ENCODE measurements at regions not wholly inside any gene's neighbourhood (a gene's known extent, or its start where the extent isn't known, plus 50 kb on each side); places are given as distances from the start of the nearest gene placed in this dataset.

DNA sequence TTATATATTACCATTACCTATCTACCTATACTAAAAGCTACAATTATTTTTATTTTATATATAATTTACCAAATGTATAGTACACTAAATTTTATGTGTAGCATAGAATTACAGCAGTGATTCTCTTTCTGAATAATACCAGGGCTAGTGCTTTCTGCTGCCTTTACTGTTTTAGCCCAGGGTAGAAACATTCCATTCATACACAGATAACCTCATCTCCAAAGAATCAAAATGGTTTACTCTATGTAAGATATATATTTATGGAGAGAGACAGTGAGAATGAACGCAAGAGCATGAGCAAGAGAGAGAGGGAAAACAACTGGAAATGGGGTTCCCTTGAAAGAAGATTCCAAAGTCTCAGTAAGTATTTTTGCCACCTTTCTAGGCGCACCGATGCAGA lies 56.3 kb upstream of the ATXN1 start:
- BruUV-seq (replicated peaks), result no TSS peak
- Histone ChIP-seq H2AFZ (ENCODE audit: low read depth, low read length) (no peak overlapping the region), H3K4me3 (no peak overlapping the region), H3K9me3 (replicated peaks; ENCODE audit: control insufficient read depth, insufficient read depth, low read depth, low read length) (no peaks in the 10 kb centered on the region), H3K9me1 (ENCODE audit: control insufficient read depth, insufficient read depth, low read length) (no peaks in the 10 kb centered on the region), H4K20me1 (replicated peaks; ENCODE audit: control insufficient read depth, insufficient read depth, low read length) (no peaks in the 10 kb centered on the region), H3K79me2 (ENCODE audit: control insufficient read depth, insufficient read depth, low read length) (no peaks in the 10 kb centered on the region), H3K27ac (ENCODE audit: extremely low read depth, low read depth, low read length) (no peak overlapping the region), H3K27me3 (ENCODE audit: control insufficient read depth in 2 of 2, insufficient read depth in 2 of 2, low read length in 2 of 2) (peaks cover 2 to 10% of the 10 kb centered on the region in 2 experiments; a peak in 2 of 5 replicates), H3K9ac (ENCODE audit: insufficient read depth in 1 of 2, low read depth in 2 of 2, low read length in 2 of 2) (no peak overlapping the region), H3K36me3 (ENCODE audit: control insufficient read depth, insufficient read depth, low read length) (no peaks in the 10 kb centered on the region), H3K4me1 (replicated peaks in 1 of 2; ENCODE audit: control insufficient read depth in 2 of 2, insufficient read depth in 2 of 2, low read length in 2 of 2) (no peaks in the 10 kb centered on the region), H3K4me2 (ENCODE audit: insufficient read depth, low read length) (no peak overlapping the region)
- intact Hi-C loops (cut with micrococcal nuclease), result no loop called here
- no peak for ATAC-seq
- in situ Hi-C loops (cut with MboI), result no loop called here
- FAIRE-seq, result no peak
- CTCF ChIA-PET (ENCODE audit: low intra/inter-chr PET ratio), result no interaction called here
- POLR2A ChIA-PET, result no interaction called here
- DNase-seq (ENCODE audit: extremely low read depth in 1 of 4, low spot score in 3 of 4), result no peak
- WGBS (ENCODE audit: insufficient coverage, low coverage, missing lambda C conversion rate), result 2% methylated on average over 3 of the region's 3 CpGs
- no peak for TF ChIP-seq HEY1 (CRISPR knock-in tag; IDR thresholded peaks at IDR 0.05; ENCODE audit: borderline replicate concordance)
- TF ChIP-seq WHSC1 (IDR thresholded peaks at IDR 0.05; ENCODE audit: low read length), result no peak
- TF ChIP-seq ZNF133 (CRISPR knock-in tag; IDR thresholded peaks at IDR 0.05), result no peak
- TF ChIP-seq, protein P1, sequence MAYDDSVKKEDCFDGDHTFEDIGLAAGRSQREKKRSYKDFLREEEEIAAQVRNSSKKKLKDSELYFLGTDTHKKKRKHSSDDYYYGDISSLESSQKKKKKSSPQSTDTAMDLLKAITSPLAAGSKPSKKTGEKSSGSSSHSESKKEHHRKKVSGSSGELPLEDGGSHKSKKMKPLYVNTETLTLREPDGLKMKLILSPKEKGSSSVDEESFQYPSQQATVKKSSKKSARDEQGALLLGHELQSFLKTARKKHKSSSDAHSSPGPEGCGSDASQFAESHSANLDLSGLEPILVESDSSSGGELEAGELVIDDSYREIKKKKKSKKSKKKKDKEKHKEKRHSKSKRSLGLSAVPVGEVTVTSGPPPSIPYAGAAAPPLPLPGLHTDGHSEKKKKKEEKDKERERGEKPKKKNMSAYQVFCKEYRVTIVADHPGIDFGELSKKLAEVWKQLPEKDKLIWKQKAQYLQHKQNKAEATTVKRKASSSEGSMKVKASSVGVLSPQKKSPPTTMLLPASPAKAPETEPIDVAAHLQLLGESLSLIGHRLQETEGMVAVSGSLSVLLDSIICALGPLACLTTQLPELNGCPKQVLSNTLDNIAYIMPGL (CRISPR knock-in tag; IDR thresholded peaks at IDR 0.05), result no peak
- TF ChIP-seq, protein P2, sequence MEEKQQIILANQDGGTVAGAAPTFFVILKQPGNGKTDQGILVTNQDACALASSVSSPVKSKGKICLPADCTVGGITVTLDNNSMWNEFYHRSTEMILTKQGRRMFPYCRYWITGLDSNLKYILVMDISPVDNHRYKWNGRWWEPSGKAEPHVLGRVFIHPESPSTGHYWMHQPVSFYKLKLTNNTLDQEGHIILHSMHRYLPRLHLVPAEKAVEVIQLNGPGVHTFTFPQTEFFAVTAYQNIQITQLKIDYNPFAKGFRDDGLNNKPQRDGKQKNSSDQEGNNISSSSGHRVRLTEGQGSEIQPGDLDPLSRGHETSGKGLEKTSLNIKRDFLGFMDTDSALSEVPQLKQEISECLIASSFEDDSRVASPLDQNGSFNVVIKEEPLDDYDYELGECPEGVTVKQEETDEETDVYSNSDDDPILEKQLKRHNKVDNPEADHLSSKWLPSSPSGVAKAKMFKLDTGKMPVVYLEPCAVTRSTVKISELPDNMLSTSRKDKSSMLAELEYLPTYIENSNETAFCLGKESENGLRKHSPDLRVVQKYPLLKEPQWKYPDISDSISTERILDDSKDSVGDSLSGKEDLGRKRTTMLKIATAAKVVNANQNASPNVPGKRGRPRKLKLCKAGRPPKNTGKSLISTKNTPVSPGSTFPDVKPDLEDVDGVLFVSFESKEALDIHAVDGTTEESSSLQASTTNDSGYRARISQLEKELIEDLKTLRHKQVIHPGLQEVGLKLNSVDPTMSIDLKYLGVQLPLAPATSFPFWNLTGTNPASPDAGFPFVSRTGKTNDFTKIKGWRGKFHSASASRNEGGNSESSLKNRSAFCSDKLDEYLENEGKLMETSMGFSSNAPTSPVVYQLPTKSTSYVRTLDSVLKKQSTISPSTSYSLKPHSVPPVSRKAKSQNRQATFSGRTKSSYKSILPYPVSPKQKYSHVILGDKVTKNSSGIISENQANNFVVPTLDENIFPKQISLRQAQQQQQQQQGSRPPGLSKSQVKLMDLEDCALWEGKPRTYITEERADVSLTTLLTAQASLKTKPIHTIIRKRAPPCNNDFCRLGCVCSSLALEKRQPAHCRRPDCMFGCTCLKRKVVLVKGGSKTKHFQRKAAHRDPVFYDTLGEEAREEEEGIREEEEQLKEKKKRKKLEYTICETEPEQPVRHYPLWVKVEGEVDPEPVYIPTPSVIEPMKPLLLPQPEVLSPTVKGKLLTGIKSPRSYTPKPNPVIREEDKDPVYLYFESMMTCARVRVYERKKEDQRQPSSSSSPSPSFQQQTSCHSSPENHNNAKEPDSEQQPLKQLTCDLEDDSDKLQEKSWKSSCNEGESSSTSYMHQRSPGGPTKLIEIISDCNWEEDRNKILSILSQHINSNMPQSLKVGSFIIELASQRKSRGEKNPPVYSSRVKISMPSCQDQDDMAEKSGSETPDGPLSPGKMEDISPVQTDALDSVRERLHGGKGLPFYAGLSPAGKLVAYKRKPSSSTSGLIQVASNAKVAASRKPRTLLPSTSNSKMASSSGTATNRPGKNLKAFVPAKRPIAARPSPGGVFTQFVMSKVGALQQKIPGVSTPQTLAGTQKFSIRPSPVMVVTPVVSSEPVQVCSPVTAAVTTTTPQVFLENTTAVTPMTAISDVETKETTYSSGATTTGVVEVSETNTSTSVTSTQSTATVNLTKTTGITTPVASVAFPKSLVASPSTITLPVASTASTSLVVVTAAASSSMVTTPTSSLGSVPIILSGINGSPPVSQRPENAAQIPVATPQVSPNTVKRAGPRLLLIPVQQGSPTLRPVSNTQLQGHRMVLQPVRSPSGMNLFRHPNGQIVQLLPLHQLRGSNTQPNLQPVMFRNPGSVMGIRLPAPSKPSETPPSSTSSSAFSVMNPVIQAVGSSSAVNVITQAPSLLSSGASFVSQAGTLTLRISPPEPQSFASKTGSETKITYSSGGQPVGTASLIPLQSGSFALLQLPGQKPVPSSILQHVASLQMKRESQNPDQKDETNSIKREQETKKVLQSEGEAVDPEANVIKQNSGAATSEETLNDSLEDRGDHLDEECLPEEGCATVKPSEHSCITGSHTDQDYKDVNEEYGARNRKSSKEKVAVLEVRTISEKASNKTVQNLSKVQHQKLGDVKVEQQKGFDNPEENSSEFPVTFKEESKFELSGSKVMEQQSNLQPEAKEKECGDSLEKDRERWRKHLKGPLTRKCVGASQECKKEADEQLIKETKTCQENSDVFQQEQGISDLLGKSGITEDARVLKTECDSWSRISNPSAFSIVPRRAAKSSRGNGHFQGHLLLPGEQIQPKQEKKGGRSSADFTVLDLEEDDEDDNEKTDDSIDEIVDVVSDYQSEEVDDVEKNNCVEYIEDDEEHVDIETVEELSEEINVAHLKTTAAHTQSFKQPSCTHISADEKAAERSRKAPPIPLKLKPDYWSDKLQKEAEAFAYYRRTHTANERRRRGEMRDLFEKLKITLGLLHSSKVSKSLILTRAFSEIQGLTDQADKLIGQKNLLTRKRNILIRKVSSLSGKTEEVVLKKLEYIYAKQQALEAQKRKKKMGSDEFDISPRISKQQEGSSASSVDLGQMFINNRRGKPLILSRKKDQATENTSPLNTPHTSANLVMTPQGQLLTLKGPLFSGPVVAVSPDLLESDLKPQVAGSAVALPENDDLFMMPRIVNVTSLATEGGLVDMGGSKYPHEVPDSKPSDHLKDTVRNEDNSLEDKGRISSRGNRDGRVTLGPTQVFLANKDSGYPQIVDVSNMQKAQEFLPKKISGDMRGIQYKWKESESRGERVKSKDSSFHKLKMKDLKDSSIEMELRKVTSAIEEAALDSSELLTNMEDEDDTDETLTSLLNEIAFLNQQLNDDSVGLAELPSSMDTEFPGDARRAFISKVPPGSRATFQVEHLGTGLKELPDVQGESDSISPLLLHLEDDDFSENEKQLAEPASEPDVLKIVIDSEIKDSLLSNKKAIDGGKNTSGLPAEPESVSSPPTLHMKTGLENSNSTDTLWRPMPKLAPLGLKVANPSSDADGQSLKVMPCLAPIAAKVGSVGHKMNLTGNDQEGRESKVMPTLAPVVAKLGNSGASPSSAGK (IDR thresholded peaks at IDR 0.05), result no peak
- no peak for TF ChIP-seq RFX1 (IDR thresholded peaks at IDR 0.05)
- TF ChIP-seq XRCC3 (IDR thresholded peaks at IDR 0.05), result no peak
- no peak for TF ChIP-seq HNRNPLL (IDR thresholded peaks at IDR 0.05; ENCODE audit: low read depth, low read length, poor library complexity, severe bottlenecking)
- no peak for TF ChIP-seq TSC22D4 (tag; IDR thresholded peaks at IDR 0.05)
- TF ChIP-seq ZNF263 (CRISPR knock-in tag; IDR thresholded peaks at IDR 0.05; ENCODE audit: borderline replicate concordance), result no peak

All from K562 (cell line).